Caco-2 (cell line): ENCODE measurements at regions not wholly inside any gene's neighbourhood (a gene's known extent, or its start where the extent isn't known, plus 50 kb on each side); places are given as distances from the start of the nearest gene placed in this dataset.

ENCODE experiments used
- BruUV-seq: library from RNA; stranded (reverse); fragments of 400-500 nt; replicated peaks from 2 replicates; lab custom pipeline; 2021; lab: Mats Ljungman, UMichigan
- CTCF ChIA-PET: fragments of 300-600 bp; sonication (Branson Sonifier 250); formaldehyde crosslinking; loops from one replicate; lab custom pipeline; 2022; ENCODE audit warnings: antibody characterized with exemption; lab: Charles Lee
- POLR2A ChIA-PET: fragments of 300-600 bp; sonication (Branson Sonifier 250); formaldehyde crosslinking; loops from one replicate; lab custom pipeline; 2022; ENCODE audit warnings: antibody characterized with exemption; lab: Charles Lee
- DNase-seq, 2 experiments: peaks; one replicate each; pipeline versions ENCODE4 v3.0.0 to v3.0.0-alpha.2; 2020 to 2022
- H3K27me3 ChIP-seq: replicated peaks from 2 replicates; pipeline ENCODE4 v1.6.0; 2011; ENCODE audit warnings: low read length; ENCODE audit not compliant: control insufficient read depth, insufficient read depth
- H3K36me3 ChIP-seq: 2 replicates; pipeline ENCODE4 v1.5.1; 2011; ENCODE audit warnings: low read length; ENCODE audit not compliant: control insufficient read depth, insufficient read depth
- H3K4me1 ChIP-seq: fragments of 250-450 bp; sonication (Bioruptor Pico); 2 replicates; pipeline ENCODE4 v1.5.1; 2020; ENCODE audit warnings: mild to moderate bottlenecking
- H3K4me3 ChIP-seq: 2 replicates; pipeline ENCODE4 v1.5.1; 2011; ENCODE audit warnings: low read depth, mild to moderate bottlenecking, control low read depth, low read length
- H3K9me3 ChIP-seq: fragments of 250-450 bp; sonication (Bioruptor Pico); 2 replicates; pipeline ENCODE4 v1.5.1; 2020; ENCODE audit warnings: mild to moderate bottlenecking, moderate library complexity
- H3K27ac Mint-ChIP-seq: one replicate; pipeline ENCODE4 v1.8.0; 2022; ENCODE audit warnings: mixed read lengths; ENCODE audit not compliant: unreplicated experiment
- H3K27me3 Mint-ChIP-seq: one replicate; pipeline ENCODE4 v1.8.0; 2022; ENCODE audit warnings: mixed read lengths; ENCODE audit not compliant: insufficient read depth, unreplicated experiment
- H3K36me3 Mint-ChIP-seq: one replicate; pipeline ENCODE4 v1.8.0; 2022; ENCODE audit warnings: mild to moderate bottlenecking, mixed read lengths; ENCODE audit not compliant: insufficient read depth, unreplicated experiment
- H3K4me1 Mint-ChIP-seq: one replicate; pipeline ENCODE4 v1.8.0; 2022; ENCODE audit warnings: low read depth, mixed read lengths; ENCODE audit not compliant: unreplicated experiment
- H3K4me3 Mint-ChIP-seq: one replicate; pipeline ENCODE4 v1.8.0; 2022; ENCODE audit warnings: mild to moderate bottlenecking, moderate library complexity, mixed read lengths; ENCODE audit not compliant: unreplicated experiment
- H3K9me3 Mint-ChIP-seq: one replicate; pipeline ENCODE4 v1.8.0; 2022; ENCODE audit warnings: mixed read lengths; ENCODE audit not compliant: unreplicated experiment
- intact Hi-C: fragments of 100-400 bp; cut with micrococcal nuclease; formaldehyde crosslinking; loops from one replicate; pipeline ENCODE4 v1.10.0; 2022; ENCODE audit not compliant: unreplicated experiment
- TF ChIP-seq, protein P1 (sequence below), 2 experiments: fragments of 200-600 bp in 1 of 2; IDR thresholded peaks; 1 replicate in 1 of 2; 2 replicates in 1 of 2; pipeline versions ENCODE4 v1.5.1 to v1.8.0; 2011 to 2022; ENCODE audit warnings: antibody characterized with exemption in 1 of 2, control low read depth in 1 of 2, inconsistent platforms in 1 of 2, low read depth in 1 of 2, low read length in 1 of 2, mild to moderate bottlenecking in 1 of 2, moderate library complexity in 1 of 2; ENCODE audit not compliant: insufficient read depth in 1 of 2, severe bottlenecking in 1 of 2, unreplicated experiment in 1 of 2

DNA sequence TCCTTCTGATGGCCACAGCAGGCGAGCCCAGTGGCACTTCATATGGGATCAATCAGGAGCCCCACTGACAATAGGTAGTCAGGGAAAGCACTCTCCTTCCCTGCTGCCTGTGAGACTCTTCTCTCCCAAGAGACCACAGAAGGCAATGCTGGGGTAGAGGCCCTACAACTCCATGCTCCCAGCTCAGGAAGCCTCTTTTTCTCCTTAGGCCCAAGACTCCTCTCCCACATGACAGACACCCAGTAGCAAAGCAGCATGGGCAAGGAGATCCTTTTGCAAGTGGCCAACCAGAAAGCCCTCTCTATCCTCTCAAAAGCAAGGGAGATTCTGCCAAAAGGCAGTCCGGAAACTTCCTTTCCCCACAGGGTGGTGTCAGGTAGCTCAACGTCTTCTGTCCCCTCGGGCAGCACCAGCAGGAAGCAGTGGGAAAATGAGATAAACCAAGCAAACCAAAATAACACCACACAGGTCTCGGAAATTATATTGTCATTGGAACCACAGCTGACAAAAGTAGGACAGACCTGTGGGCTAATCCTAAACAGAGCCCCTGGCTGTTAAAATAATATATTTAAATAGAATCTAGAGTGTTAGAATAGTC, 172.7 kb upstream of the GDF10 start:
- Mint-ChIP-seq H3K4me1 (no peaks in the 10 kb centered on the region), H3K27me3 (peaks cover 38% of the 10 kb centered on the region), H3K4me3 (no peak overlapping the region), H3K27ac (no peak overlapping the region), H3K9me3 (no peaks in the 10 kb centered on the region), H3K36me3 (no peaks in the 10 kb centered on the region)
- H3K36me3 ChIP-seq: no peaks in the 10 kb centered on the region
- BruUV-seq: no TSS peak
- no peaks in the 10 kb centered on the region; the same call in 1 of the 2 replicates for H3K27me3 ChIP-seq
- ChIA-PET CTCF (no interaction called here), POLR2A (no interaction called here)
- DNase-seq: no peak
- no peaks in the 10 kb centered on the region for H3K4me1 ChIP-seq
- intact Hi-C loops: no loop called here
- H3K4me3 ChIP-seq: no peak overlapping the region
- TF ChIP-seq, protein P1, sequence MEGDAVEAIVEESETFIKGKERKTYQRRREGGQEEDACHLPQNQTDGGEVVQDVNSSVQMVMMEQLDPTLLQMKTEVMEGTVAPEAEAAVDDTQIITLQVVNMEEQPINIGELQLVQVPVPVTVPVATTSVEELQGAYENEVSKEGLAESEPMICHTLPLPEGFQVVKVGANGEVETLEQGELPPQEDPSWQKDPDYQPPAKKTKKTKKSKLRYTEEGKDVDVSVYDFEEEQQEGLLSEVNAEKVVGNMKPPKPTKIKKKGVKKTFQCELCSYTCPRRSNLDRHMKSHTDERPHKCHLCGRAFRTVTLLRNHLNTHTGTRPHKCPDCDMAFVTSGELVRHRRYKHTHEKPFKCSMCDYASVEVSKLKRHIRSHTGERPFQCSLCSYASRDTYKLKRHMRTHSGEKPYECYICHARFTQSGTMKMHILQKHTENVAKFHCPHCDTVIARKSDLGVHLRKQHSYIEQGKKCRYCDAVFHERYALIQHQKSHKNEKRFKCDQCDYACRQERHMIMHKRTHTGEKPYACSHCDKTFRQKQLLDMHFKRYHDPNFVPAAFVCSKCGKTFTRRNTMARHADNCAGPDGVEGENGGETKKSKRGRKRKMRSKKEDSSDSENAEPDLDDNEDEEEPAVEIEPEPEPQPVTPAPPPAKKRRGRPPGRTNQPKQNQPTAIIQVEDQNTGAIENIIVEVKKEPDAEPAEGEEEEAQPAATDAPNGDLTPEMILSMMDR (IDR thresholded peaks at IDR 0.05; ENCODE audit: insufficient read depth in 1 of 2, low read depth in 1 of 2, low read length in 1 of 2, severe bottlenecking in 1 of 2, unreplicated experiment in 1 of 2): no peak
- H3K9me3 ChIP-seq: no peaks in the 10 kb centered on the region

DNA sequence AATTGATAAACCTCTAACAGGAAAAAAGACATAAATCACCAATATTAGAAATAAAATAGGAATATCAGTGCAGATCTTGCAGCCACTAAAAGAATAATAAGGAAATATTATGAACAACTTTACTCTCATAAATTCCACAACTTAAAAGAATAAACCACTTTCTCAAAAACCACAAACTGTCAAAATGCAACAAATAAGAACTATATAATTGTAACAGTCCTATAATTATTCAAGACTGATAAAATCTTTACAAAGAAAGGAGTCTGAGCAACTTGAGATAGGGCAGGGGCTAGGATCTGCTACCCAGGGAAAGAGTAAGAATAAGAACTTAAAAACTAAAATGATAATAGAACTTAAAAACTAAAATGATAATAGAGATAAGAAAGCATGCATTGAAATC, 169.5 kb upstream of the GDF10 start:
- no peaks in the 10 kb centered on the region for H3K36me3 ChIP-seq
- H3K27me3 ChIP-seq: no peaks in the 10 kb centered on the region; the same call in 1 of the 2 replicates
- no peak overlapping the region for H3K4me3 ChIP-seq
- H3K4me1 Mint-ChIP-seq: no peaks in the 10 kb centered on the region
- no peaks in the 10 kb centered on the region for H3K9me3 ChIP-seq
- no peaks in the 10 kb centered on the region for H3K4me1 ChIP-seq
- no peaks in the 10 kb centered on the region for H3K9me3 Mint-ChIP-seq
- H3K27me3 Mint-ChIP-seq: peaks cover 24% of the 10 kb centered on the region
- ChIA-PET POLR2A (no interaction called here), CTCF (no interaction called here)
- no peak overlapping the region for H3K27ac Mint-ChIP-seq
- H3K36me3 Mint-ChIP-seq: no peaks in the 10 kb centered on the region
- TF ChIP-seq, protein P1 (IDR thresholded peaks at IDR 0.05; ENCODE audit: insufficient read depth in 1 of 2, low read depth in 1 of 2, low read length in 1 of 2, severe bottlenecking in 1 of 2, unreplicated experiment in 1 of 2): no peak
- DNase-seq: no peak
- intact Hi-C loops: no loop called here
- no TSS peak for BruUV-seq
- H3K4me3 Mint-ChIP-seq: no peak overlapping the region

DNA sequence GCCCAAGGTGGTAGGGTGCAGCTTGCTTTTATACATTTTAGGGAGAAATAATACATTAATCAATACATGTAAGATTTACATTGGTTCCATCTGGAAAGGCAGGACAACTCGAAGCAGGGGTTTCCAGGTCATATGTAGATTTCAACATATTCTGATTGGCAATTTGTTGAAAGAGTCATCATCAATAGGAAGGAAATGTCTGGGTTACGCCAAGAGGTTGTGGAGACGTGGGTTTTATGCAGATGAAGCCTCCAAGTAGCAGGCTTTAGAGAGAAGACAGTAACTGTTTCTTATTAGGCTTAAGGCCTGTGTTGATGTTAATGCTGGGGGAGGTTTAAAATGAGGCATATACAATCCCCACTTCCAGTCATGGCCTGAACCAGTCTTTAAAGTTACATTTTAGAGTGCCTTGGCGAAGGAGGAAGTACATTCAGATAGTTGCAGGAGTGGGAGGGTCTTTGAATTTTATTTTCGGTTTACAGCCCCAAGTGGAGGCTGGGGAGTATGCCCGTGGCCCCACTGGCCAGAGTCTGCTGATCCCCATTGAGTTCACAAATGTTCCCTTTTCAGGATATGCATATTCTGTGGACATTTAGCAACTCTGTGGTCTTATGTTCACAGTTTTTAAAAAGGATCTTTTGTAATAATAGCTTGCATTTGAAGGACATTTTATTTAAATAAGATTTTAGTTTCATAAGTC, 166.0 kb upstream of the GDF10 start:
- ChIA-PET CTCF (no interaction called here), POLR2A (no interaction called here)
- Mint-ChIP-seq H3K36me3 (no peaks in the 10 kb centered on the region), H3K4me3 (no peak overlapping the region), H3K9me3 (peaks cover 9% of the 10 kb centered on the region), H3K27me3 (peaks cover 7% of the 10 kb centered on the region), H3K27ac (no peak overlapping the region), H3K4me1 (no peaks in the 10 kb centered on the region)
- no peaks in the 10 kb centered on the region for H3K36me3 ChIP-seq
- no peak for DNase-seq
- TF ChIP-seq, protein P1 (IDR thresholded peaks at IDR 0.05; ENCODE audit: insufficient read depth in 1 of 2, low read depth in 1 of 2, low read length in 1 of 2, severe bottlenecking in 1 of 2, unreplicated experiment in 1 of 2): no peak
- BruUV-seq: no TSS peak
- no peaks in the 10 kb centered on the region for H3K9me3 ChIP-seq
- intact Hi-C loops: no loop called here
- H3K4me3 ChIP-seq: no peak overlapping the region
- H3K4me1 ChIP-seq: no peaks in the 10 kb centered on the region
- no peaks in the 10 kb centered on the region for H3K27me3 ChIP-seq
